ENCODE measurements at regions not wholly inside any gene's neighbourhood (a gene's known extent, or its start where the extent isn't known, plus 50 kb on each side); places are given as distances from the start of the nearest gene placed in this dataset.

DNA sequence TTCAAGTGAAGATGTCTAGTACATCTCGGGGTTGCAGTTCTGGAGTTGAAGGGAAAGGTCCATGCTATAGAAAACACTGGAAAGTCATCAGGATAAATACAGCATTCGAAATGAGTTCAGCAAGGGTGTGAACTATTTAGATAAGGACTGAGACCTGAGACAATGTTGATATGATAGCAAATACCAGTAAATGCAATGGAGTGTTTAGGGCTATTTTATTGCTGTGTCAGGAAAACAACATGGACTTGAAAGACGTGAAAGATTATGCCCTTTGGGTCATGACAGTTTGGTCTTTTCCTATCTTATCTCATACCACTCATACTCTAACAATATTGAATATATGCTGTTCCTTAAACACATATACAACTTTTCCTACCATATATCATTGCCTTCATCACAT, 1776.2 kb upstream of the SEL1L start:
- TF ChIP-seq, protein P1, sequence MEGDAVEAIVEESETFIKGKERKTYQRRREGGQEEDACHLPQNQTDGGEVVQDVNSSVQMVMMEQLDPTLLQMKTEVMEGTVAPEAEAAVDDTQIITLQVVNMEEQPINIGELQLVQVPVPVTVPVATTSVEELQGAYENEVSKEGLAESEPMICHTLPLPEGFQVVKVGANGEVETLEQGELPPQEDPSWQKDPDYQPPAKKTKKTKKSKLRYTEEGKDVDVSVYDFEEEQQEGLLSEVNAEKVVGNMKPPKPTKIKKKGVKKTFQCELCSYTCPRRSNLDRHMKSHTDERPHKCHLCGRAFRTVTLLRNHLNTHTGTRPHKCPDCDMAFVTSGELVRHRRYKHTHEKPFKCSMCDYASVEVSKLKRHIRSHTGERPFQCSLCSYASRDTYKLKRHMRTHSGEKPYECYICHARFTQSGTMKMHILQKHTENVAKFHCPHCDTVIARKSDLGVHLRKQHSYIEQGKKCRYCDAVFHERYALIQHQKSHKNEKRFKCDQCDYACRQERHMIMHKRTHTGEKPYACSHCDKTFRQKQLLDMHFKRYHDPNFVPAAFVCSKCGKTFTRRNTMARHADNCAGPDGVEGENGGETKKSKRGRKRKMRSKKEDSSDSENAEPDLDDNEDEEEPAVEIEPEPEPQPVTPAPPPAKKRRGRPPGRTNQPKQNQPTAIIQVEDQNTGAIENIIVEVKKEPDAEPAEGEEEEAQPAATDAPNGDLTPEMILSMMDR (IDR thresholded peaks at IDR 0.05; ENCODE audit: poor library complexity), result no peak
- TF ChIP-seq EZH2phosphoT487 (IDR thresholded peaks at IDR 0.05; ENCODE audit: low read depth, severe bottlenecking, unreplicated experiment), result no peak
